ENCODE measurements at regions not wholly inside any gene's neighbourhood (a gene's known extent, or its start where the extent isn't known, plus 50 kb on each side); places are given as distances from the start of the nearest gene placed in this dataset.

- no peak for DNase-seq
These were observed 78.7 kb upstream of the SLCO4A1 start for GRCh38 chr20:62563561-62563960.

DNA sequence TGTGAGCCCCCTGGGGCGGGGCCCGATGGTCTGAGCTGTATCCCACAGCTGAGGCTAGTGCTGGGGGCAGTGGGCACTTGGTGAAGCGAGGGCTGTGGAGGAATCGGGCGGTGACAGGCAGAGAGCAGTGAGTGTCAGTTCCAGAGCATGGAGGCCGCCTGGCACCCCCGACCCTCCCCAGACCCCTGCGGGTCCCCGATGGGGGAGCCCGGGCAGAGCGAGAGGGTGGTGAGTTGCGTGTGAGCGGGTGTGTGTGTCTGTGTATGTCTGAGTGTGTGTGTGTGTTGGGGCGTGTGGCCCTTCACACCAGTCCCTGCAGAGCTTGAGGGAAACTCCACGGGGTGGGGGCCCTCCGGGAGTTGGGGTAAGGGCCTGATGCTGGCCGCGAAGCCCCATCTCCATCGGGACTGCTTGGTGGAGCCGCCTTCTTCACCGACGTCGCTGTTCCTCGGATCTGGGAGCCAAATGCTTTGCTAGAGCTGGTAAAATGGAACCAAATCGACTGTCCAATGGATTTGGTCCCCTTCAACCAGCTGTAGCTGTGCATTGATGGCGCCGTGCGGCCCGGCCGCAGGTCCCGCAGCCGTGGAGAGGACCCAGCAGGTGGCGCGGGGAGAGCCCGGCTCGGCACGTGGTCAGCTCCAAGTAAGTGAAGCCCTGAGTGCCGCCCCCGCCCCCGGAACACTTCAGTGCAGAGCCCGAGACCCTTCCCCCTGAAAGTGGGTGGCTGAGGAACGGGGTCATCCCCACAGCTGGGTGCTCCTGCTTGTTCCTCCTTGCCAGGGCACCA is 77.7 kb upstream of the SLCO4A1 start:
- DNase-seq, result no peak

- no peak for DNase-seq
These were observed 76.0 kb upstream of the SLCO4A1 start for GRCh38 chr20:62566266-62566665.

DNA sequence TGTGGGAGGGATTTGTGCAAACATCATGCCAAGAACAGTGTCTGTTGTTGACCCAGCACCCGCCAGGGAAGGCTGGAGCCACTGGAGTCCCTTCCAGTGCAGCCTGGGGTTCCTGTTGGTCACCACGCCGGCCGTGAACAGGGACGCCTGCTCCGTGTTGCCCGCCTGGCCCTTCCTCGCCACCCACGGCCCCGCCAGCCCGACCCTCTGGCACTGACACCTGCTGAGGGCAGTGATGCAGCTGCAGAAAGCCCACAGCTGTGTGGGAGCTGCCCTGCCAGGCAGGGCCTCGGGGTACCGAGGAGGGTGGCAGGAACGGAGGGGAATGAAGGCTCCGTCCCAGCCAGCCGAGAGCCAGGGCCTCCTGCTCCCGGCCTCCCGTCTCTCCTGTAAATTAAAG is 75.5 kb upstream of the SLCO4A1 start:
- no peak for DNase-seq

GRCh38 chr20:62567246-62568044 is 74.9 kb upstream of the SLCO4A1 start:
- no peak for DNase-seq

DNA sequence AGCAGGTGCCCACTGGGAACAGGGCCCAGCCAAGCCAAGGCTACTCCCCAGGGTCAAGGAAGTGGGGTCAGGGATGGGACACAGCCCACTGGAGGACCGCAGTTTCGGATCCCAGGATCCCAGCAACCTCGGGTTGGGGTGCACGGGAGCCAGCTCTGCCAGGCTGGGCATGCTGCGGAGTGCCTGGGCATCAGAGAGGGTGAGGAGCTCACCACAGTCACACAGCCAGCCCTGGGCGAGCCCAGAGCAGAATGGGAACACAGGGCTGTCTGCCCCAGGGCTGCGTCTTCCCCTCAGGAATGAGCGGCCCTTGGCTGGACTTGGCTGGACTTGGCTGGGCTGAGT is 74.3 kb upstream of the SLCO4A1 start:
- DNase-seq, result no peak

DNA sequence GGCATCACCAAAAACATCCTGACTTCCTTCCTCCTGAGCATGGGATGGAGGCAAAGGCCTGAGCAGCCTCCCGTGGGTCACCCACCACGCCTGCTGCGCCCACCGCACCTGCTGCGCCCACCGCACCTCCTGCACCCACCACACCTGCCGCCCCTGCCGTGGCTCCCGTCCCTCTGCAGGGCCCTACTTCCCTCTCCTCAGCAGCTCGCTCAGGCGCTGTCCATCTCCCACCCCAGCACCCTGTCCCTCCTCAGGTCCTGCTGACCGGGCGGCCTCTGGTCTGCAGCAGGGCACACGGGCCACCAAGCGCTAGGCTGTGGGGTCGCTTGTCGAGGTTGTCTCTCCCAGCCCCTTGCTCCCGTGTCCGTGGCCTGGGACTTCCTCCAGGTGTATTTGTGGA is 72.7 kb upstream of the SLCO4A1 start:
- no peak for DNase-seq

DNA sequence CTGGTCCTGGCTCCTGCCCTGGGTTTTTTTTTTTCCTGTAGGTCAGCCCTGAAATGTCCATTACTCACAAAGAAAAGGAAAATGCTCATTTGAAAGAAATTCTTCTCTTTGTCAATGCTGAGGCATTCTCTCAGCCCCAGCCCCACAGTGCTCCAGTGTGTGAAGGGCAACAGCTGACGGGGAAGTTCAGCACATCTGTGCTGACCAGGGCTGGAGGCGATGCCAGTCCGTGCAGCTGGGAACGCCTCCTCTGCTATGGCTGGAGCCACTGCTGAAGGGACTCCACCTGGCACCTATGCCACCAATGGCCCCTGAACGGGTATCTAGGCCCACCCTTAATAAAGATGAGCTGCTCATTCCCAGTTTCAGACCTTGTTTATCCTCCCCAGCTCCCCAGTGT is 71.9 kb upstream of the SLCO4A1 start:
- DNase-seq, result no peak

DNA sequence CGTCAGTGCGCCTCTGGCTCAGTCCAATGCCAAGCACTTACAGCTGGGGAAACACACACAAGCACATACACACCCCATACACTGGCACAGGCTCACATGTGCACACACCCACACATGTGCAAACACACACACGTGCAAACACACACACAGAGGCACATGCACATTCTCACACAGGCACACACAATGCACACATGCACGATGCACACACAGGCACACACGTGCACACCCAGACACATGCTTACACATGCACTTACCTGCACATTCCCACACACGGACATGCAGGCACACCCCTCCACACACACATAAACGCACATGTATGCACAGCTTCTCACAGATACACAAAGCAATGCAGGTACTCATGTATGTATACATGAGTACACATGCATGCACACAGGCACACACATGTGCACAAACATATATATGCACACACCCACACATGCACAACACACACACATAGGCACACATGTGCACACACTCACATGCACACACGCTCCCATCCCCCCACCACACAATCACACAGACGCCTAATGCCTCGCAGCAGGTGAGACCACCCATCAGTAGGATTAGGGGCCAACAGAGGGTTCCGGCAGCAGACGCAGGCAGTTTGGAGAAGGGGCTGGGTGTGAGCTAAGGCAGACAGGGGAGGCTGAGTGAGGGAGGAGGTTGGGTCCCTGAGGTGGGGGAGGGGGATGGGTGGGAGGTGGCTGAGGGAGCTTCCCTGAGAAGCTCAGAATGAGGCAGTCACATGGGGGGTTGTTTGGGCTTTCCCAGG is 71.2 kb upstream of the SLCO4A1 start:
- no peak for DNase-seq

DNA sequence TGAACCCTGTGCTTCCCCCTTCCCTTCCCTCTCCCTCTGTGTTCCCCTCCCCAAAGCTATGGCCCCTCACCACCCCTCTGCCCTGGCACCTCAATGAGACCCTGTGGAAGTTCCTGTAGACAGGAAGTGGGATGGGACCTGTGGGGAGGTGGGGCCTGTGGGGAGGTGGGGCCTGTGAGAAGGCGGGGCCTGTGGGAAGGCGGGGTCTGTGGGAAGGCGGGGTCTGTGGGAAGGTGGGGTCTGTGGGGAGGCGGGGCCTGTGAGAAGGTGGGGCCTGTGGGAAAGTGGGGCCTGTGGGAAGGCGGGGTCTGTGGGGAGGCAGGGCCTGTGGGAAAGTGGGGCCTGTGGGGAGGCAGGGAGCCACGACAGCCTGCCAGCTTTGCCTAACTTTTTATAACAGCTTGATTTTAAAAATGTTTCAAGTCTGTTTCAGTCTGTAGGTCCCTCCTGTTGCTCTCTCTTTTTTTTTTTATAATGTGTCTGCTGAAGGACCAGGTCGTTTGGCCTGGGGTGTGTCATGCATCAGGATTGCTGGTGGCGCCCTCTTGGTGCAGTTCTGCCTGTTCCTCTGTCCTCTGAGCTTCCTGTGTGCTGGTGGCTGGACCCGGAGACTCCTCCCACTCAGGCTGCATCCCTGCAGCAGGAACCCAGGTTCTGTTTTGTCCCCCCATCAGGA is 70.5 kb upstream of the SLCO4A1 start:
- DNase-seq, result no peak

GRCh38 chr20:62572980-62573379 is 69.3 kb upstream of the SLCO4A1 start:
- DNase-seq, result no peak

- no peak for DNase-seq
These were observed 68.5 kb upstream of the SLCO4A1 start for GRCh38 chr20:62573817-62574216.

DNA sequence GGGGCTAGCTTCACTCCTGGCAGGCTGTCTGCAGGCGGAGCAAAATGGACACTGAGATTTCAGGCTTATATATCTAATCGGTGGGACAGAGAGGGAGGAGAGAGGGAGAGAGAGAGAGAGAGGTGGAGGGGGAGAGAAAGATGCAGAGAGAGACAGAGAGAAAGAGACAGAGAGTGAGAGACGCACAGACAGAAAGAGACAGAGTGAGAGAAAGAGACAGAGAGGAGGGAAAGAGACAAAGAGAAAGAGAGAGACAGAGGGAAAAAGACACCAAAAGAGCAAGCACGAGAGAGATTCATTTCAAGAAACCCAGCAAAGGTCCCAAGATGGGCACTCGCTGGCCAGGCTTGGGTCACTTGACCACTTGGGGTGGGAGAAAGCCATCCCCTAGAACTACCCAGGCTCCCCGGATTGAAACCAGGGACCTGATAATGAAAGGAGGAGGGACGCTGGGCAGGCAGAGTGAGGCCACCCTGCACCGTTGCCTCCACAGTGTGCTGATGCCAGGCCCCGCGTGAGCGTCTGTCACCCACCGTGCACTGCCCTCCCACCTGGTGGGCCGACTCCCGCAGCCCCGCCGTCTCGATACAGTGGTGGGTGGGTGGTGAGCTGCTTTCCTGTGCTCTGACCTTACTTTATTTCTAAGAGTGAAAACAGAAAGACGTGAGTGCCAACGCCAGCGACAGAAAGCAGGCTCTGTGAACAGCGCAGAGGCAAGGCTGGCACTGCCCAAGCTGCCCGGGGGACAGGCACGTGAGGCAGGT is 67.9 kb upstream of the SLCO4A1 start:
- DNase-seq, result no peak

GRCh38 chr20:62575976-62576722 is 66.2 kb upstream of the SLCO4A1 start:
- no peak for DNase-seq

GRCh38 chr20:62576815-62577489 is 65.4 kb upstream of the SLCO4A1 start:
- DNase-seq, result no peak

DNA sequence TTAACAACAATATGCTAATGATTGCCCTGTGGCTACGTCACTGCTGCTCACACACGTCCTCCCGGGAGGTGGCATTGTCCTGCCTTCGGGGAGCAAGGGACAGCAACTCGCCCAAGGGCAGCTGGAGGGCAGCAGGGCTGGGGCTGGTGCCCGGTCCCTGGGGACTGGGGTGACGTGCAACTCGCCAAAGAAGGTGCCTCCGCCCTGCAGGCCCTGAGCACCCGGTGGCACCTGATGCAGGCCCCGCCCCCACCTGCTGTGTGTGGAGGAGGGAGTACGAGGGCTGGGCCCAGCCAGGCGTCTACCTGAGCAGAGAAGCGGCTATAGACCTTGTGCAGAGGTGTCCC is 64.8 kb upstream of the SLCO4A1 start:
- DNase-seq, result peak; percentile 92

DNA sequence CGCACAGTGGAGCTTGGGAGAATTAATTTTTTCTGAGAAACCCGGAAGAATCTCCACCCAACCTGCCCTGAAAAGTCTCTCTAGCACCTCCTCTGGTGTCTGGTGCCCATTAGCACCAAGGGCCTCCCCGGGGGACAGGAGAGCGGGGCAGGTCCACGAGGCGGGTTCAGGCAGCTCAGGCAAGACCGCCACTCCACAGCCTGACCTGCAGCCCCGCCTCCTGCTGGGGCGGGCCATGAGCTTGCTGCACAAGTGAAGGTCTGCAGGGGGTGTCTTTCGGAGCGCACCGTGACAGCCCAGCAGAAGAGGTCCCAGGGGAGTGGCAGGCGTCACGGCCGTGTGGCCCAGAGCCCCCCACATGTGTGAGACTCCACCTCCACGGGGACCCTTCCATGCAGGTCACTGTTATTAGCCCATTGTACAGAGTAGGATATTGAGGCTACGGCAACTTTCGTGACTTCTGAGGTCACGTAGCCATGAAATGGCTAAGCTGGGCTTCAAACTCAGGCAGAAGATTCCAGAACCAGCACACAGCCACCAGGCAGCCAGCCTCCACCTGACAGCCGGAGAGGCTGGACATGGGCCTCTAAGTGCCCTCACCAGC is 63.9 kb upstream of the SLCO4A1 start:
- no peak for DNase-seq

DNA sequence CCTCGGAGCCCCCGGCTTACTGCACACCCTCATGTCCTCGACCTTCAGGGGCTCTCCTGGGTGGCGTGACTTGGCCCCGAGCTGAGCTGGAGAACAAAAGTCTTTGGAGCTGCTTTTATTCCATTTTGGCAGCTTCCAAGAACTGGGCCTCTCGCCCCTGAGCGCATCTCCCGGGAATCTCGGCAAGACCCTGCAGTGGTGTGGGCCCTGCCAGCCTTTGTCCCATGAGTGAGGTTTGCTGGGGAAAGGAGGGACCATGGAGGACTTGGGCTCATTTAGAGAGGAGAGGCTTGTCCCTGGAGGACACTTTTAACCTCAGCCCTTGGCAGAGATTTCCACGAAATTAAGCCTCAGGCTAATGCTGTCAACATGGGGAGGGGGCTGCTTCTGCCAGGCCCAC is 62.3 kb upstream of the SLCO4A1 start:
- DNase-seq, result no peak

DNA sequence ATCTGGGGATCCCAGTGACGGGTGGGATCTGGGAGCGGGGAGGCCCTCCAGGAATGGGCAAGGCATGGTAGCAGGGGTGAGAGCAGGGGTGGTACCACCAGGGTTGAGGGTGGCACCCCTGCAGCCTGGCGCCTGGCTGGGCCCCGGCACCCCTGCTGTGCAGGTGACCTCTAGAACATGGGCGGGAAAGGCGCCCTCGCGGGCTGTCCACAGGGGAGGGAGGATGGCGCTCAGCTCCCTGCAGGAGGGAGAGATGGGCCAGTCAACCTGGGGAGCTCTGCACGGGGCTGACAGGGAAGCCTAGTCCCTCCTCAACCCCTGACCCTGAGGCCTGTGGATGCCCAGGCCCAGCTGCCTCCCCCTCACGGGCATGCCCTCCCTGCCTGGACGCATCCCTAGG is 61.6 kb upstream of the SLCO4A1 start:
- DNase-seq, result no peak

DNA sequence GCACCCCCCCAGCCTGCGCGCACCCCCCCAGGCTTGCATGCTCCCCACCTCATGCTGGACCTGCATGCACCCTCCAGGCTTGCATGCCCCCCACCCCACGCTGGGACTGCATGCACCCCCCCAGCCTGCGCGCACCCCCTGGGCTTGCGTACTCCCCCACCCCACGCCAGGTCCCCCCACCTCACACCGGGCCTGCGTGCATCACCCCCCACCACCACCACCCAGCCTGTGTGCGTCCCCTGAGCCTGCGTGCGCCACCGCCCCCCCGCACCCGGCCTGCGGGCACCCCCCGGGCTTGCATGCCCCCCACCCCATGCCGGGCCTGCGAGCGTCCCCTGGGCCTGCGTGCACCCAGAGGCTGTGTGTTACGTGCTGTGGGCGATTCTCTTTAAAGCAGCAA is 61.0 kb upstream of the SLCO4A1 start:
- no peak for DNase-seq

DNA sequence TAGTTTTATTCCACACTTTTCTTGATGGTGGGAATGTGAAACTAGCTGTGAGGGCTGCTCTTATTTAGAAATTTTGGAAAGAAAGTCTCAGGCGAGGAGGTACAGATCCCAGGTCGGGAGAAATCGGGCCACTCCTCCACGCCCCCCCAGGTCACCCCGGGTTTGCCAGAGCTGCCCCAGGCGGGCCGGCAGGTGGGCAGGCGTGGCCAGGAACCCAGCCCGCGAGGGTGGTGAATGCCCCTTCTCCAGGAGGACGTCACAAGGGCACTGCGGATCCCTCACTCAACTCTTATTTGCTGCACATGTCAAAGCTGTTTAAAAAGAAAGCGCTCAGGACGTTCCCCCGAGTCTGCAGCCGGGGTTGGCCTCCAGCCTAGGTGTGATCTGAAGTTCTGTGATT is 60.5 kb upstream of the SLCO4A1 start:
- no peak for DNase-seq
